Stimulated activated CD4-positive, alpha-beta T cell treated with anti-CD3 and anti-CD28 coated beads, TNF-alpha, amount 100 ng/mL, for 1 hour (primary cell): ENCODE measurements at regions not wholly inside any gene's neighbourhood (a gene's known extent, or its start where the extent isn't known, plus 50 kb on each side); places are given as distances from the start of the nearest gene placed in this dataset.

Source experiments
- DNase-seq, 3 donors: peaks; one replicate each; pipeline ENCODE4 v3.0.0-alpha.2; 2020; ENCODE audit warnings: low read depth in 3 of 3, low spot score in 1 of 3

- DNase-seq, result no peak
Measured at GRCh38 chr10:44180321-44181168, 204.4 kb downstream of the CXCL12 start.

- DNase-seq, result no peak
Measured at GRCh38 chr10:44178856-44179255, 206.0 kb downstream of the CXCL12 start.

GRCh38 chr10:44178281-44178680 lies 206.6 kb downstream of the CXCL12 start:
- no peak for DNase-seq

- no peak for DNase-seq
Measured at GRCh38 chr10:44177610-44178009, 207.3 kb downstream of the CXCL12 start.

- no peak for DNase-seq
Measured at GRCh38 chr10:44176311-44176710, 208.6 kb downstream of the CXCL12 start.

GRCh38 chr10:44173608-44173894 lies 211.3 kb downstream of the CXCL12 start:
- no peak for DNase-seq

- no peak for DNase-seq
Measured at GRCh38 chr10:44172883-44173607, 211.9 kb downstream of the CXCL12 start.

- no peak for DNase-seq
Measured at GRCh38 chr10:44171765-44172164, 213.1 kb downstream of the CXCL12 start.

- DNase-seq, result no peak
Measured at GRCh38 chr10:44168478-44168877, 216.4 kb downstream of the CXCL12 start.

- DNase-seq, result no peak
Measured at GRCh38 chr10:44167752-44168151, 217.1 kb downstream of the CXCL12 start.

GRCh38 chr10:44166441-44166840 lies 218.5 kb downstream of the CXCL12 start:
- no peak for DNase-seq

GRCh38 chr10:44164251-44164956 lies 220.5 kb downstream of the CXCL12 start:
- DNase-seq, result no peak

- no peak for DNase-seq
Measured at GRCh38 chr10:44161184-44161583, 223.7 kb downstream of the CXCL12 start.

- DNase-seq, result no peak
Measured at GRCh38 chr10:44157574-44157973, 227.3 kb downstream of the CXCL12 start.

GRCh38 chr10:44154956-44155355 lies 229.9 kb downstream of the CXCL12 start:
- DNase-seq, result no peak

GRCh38 chr10:44153918-44154670 lies 230.8 kb downstream of the CXCL12 start:
- no peak for DNase-seq

- DNase-seq, result no peak
Measured at GRCh38 chr10:44143556-44143955, 241.3 kb downstream of the CXCL12 start.

GRCh38 chr10:44132361-44133289 lies 252.3 kb downstream of the CXCL12 start:
- DNase-seq, result no peak

- no peak for DNase-seq
Measured at GRCh38 chr10:44126291-44126717, 258.6 kb downstream of the CXCL12 start.

GRCh38 chr10:44125879-44126278 lies 259.0 kb downstream of the CXCL12 start:
- DNase-seq, result no peak
